HG03354 (cell line): ENCODE measurements at regions not wholly inside any gene's neighbourhood (a gene's known extent, or its start where the extent isn't known, plus 50 kb on each side); places are given as distances from the start of the nearest gene placed in this dataset.

Experiments used
- ATAC-seq: cut with Tn5 transposase; IDR thresholded peaks from one replicate; pipeline ENCODE4 v1.9.1; 2021; ENCODE audit warnings: mild to moderate bottlenecking; ENCODE audit not compliant: unreplicated experiment, poor library complexity, severe bottlenecking

GRCh38 chr18:10316778-10317177 is 137.7 kb upstream of the APCDD1 start:
- no peak for ATAC-seq

- ATAC-seq: no peak
Observed at GRCh38 chr18:10317864-10318690, 136.4 kb upstream of the APCDD1 start.

- ATAC-seq: no peak
Observed at GRCh38 chr18:10318691-10318970, 135.8 kb upstream of the APCDD1 start.

GRCh38 chr18:10319026-10319425 is 135.4 kb upstream of the APCDD1 start:
- no peak for ATAC-seq

GRCh38 chr18:10319914-10320600 is 134.4 kb upstream of the APCDD1 start:
- no peak for ATAC-seq

- no peak for ATAC-seq
Observed at GRCh38 chr18:10320791-10321190, 133.6 kb upstream of the APCDD1 start.

GRCh38 chr18:10321576-10321975 is 132.9 kb upstream of the APCDD1 start:
- no peak for ATAC-seq

- no peak for ATAC-seq
Observed at GRCh38 chr18:10322004-10322403, 132.4 kb upstream of the APCDD1 start.

GRCh38 chr18:10322435-10322834 is 132.0 kb upstream of the APCDD1 start:
- ATAC-seq: no peak

GRCh38 chr18:10329101-10329500 is 125.3 kb upstream of the APCDD1 start:
- no peak for ATAC-seq

- ATAC-seq: no peak
Observed at GRCh38 chr18:10330428-10330827, 124.0 kb upstream of the APCDD1 start.

GRCh38 chr18:10332452-10332851 is 122.0 kb upstream of the APCDD1 start:
- no peak for ATAC-seq

GRCh38 chr18:10336749-10337350 is 117.6 kb upstream of the APCDD1 start:
- ATAC-seq: no peak

GRCh38 chr18:10340821-10341220 is 113.6 kb upstream of the APCDD1 start:
- no peak for ATAC-seq

GRCh38 chr18:10343778-10344177 is 110.7 kb upstream of the APCDD1 start:
- ATAC-seq: no peak

GRCh38 chr18:10346749-10347415 is 107.6 kb upstream of the APCDD1 start:
- ATAC-seq: no peak

- ATAC-seq: no peak
Observed at GRCh38 chr18:10349561-10349960, 104.9 kb upstream of the APCDD1 start.

- ATAC-seq: no peak
Observed at GRCh38 chr18:10350661-10351060, 103.8 kb upstream of the APCDD1 start.

- ATAC-seq: no peak
Observed at GRCh38 chr18:10351219-10351818, 103.1 kb upstream of the APCDD1 start.

- ATAC-seq: no peak
Observed at GRCh38 chr18:10351858-10352257, 102.6 kb upstream of the APCDD1 start.
